GM23338 (cell line): ENCODE measurements at regions not wholly inside any gene's neighbourhood (a gene's known extent, or its start where the extent isn't known, plus 50 kb on each side); places are given as distances from the start of the nearest gene placed in this dataset.

Experiments
- ATAC-seq: fragments of 200-7000 bp; cut with Tn5 transposase; 3 replicates; pipeline ENCODE4 v1.9.1; 2020
- DNase-seq: peaks from one replicate; pipeline ENCODE4 v3.0.0-alpha.2; 2015; ENCODE audit warnings: low spot score
- H2AFZ ChIP-seq: fragments of 200-600 bp; sonication (generic); 2 replicates; pipeline ENCODE4 v1.8.0; 2016; ENCODE audit warnings: antibody characterized with exemption, mild to moderate bottlenecking, moderate library complexity
- H3F3A ChIP-seq: fragments of 200-600 bp; sonication (generic); replicated peaks from 2 replicates; pipeline ENCODE4 v1.8.0; 2017; ENCODE audit warnings: antibody characterized with exemption, mixed run types, low read depth
- H3K27ac ChIP-seq: fragments of 200-600 bp; sonication (generic); 2 replicates; pipeline ENCODE4 v1.6.1; 2016; ENCODE audit warnings: low read depth
- H3K27me3 ChIP-seq: fragments of 200-600 bp; sonication (generic); 2 replicates; pipeline ENCODE4 v1.8.0; 2016; ENCODE audit warnings: mild to moderate bottlenecking, mixed run types, moderate library complexity; ENCODE audit not compliant: insufficient read depth
- H3K36me3 ChIP-seq: fragments of 200-600 bp; sonication (generic); 2 replicates; pipeline ENCODE4 v1.8.0; 2016; ENCODE audit warnings: mild to moderate bottlenecking; ENCODE audit not compliant: insufficient read depth
- H3K4me1 ChIP-seq: fragments of 200-600 bp; sonication (generic); 2 replicates; pipeline ENCODE4 v1.8.0; 2016; ENCODE audit warnings: mild to moderate bottlenecking, moderate library complexity; ENCODE audit not compliant: insufficient read depth
- H3K4me2 ChIP-seq: fragments of 200-600 bp; sonication (generic); 2 replicates; pipeline ENCODE4 v1.7.1; 2017; ENCODE audit warnings: mixed run types
- H3K4me3 ChIP-seq: fragments of 200-600 bp; sonication (generic); 2 replicates; pipeline ENCODE4 v1.6.1; 2016; ENCODE audit warnings: mixed run types
- H3K79me2 ChIP-seq: fragments of 200-600 bp; sonication (generic); replicated peaks from 2 replicates; pipeline ENCODE4 v1.8.0; 2017; ENCODE audit warnings: mild to moderate bottlenecking; ENCODE audit not compliant: insufficient read depth
- H3K9me2 ChIP-seq: fragments of 200-600 bp; sonication (generic); 2 replicates; pipeline ENCODE4 v1.8.0; 2017; ENCODE audit not compliant: insufficient read depth
- H4K20me1 ChIP-seq: fragments of 200-600 bp; sonication (generic); replicated peaks from 2 replicates; pipeline ENCODE4 v1.8.0; 2017; ENCODE audit warnings: mild to moderate bottlenecking; ENCODE audit not compliant: insufficient read depth
- H3K27ac Mint-ChIP-seq: 2 replicates; pipeline ENCODE4 v1.8.0; 2020; ENCODE audit warnings: inconsistent platforms, mild to moderate bottlenecking, moderate library complexity, mixed read lengths
- H3K27me3 Mint-ChIP-seq: 3 replicates; pipeline ENCODE4 v1.8.0; 2022; ENCODE audit warnings: low read depth, mild to moderate bottlenecking, moderate library complexity, mixed read lengths, inconsistent platforms; ENCODE audit not compliant: insufficient read depth, poor library complexity
- H3K36me3 Mint-ChIP-seq: 3 replicates; pipeline ENCODE4 v1.8.0; 2021; ENCODE audit warnings: low read depth, mild to moderate bottlenecking, inconsistent platforms, moderate library complexity, mixed read lengths
- H3K4me1 Mint-ChIP-seq: 3 replicates; pipeline ENCODE4 v1.8.0; 2020; ENCODE audit warnings: mild to moderate bottlenecking, inconsistent platforms, mixed read lengths
- H3K4me3 Mint-ChIP-seq: 3 replicates; pipeline ENCODE4 v1.8.0; 2021; ENCODE audit warnings: moderate library complexity, mild to moderate bottlenecking, inconsistent platforms, mixed read lengths
- H3K9me3 Mint-ChIP-seq: 3 replicates; pipeline ENCODE4 v1.8.0; 2020; ENCODE audit warnings: moderate library complexity, mild to moderate bottlenecking, inconsistent platforms, mixed read lengths
- CREB1 ChIP-seq: fragments of 250-450 bp; sonication (Bioruptor Pico); IDR thresholded peaks from 2 replicates; pipeline ENCODE4 v1.5.0; 2020; ENCODE audit warnings: low read depth, mild to moderate bottlenecking, moderate library complexity
- EZH2 ChIP-seq: fragments of 200-600 bp; sonication (generic); IDR thresholded peaks from one replicate; pipeline ENCODE4 v1.8.0; 2017; ENCODE audit warnings: antibody characterized with exemption, mild to moderate bottlenecking, low read depth; ENCODE audit not compliant: unreplicated experiment
- NANOG ChIP-seq: IDR thresholded peaks from 2 replicates; pipeline ENCODE4 v1.6.1; 2016; ENCODE audit warnings: antibody characterized with exemption, borderline replicate concordance
- REST ChIP-seq: IDR thresholded peaks from one replicate; pipeline ENCODE4 v1.6.1; 2018; ENCODE audit warnings: antibody characterized with exemption; ENCODE audit not compliant: unreplicated experiment
- ZNF114 ChIP-seq: fragments of 250-450 bp; sonication (Bioruptor Pico); IDR thresholded peaks from 2 replicates; pipeline ENCODE4 v1.5.0; 2020; ENCODE audit warnings: mild to moderate bottlenecking, moderate library complexity
- ZNF462 ChIP-seq: fragments of 250-450 bp; sonication (Bioruptor Pico); IDR thresholded peaks from 2 replicates; pipeline ENCODE4 v1.5.0; 2020; ENCODE audit warnings: mild to moderate bottlenecking, moderate library complexity
- TF ChIP-seq, protein P1 (sequence below), 2 experiments: fragments of 200-600 bp in 1 of 2; sonication (generic) in 1 of 2; conservative IDR thresholded peaks; 2 replicates each; pipeline versions ENCODE4 v1.5.1 to v1.6.1; 2016 to 2017; ENCODE audit warnings: antibody characterized with exemption in 2 of 2, low read depth in 2 of 2, mild to moderate bottlenecking in 2 of 2, moderate library complexity in 1 of 2

GRCh38 chr1:192513697-192514096, 61.9 kb upstream of the RGS1 start:
- TF ChIP-seq NANOG (no peak), EZH2 (no peak), CREB1 (CRISPR knock-in tag) (no peak), REST (no peak), ZNF462 (CRISPR knock-in tag) (no peak), ZNF114 (CRISPR knock-in tag) (no peak)
- TF ChIP-seq, protein P1, sequence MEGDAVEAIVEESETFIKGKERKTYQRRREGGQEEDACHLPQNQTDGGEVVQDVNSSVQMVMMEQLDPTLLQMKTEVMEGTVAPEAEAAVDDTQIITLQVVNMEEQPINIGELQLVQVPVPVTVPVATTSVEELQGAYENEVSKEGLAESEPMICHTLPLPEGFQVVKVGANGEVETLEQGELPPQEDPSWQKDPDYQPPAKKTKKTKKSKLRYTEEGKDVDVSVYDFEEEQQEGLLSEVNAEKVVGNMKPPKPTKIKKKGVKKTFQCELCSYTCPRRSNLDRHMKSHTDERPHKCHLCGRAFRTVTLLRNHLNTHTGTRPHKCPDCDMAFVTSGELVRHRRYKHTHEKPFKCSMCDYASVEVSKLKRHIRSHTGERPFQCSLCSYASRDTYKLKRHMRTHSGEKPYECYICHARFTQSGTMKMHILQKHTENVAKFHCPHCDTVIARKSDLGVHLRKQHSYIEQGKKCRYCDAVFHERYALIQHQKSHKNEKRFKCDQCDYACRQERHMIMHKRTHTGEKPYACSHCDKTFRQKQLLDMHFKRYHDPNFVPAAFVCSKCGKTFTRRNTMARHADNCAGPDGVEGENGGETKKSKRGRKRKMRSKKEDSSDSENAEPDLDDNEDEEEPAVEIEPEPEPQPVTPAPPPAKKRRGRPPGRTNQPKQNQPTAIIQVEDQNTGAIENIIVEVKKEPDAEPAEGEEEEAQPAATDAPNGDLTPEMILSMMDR (conservative IDR thresholded peaks at IDR 0.05; ENCODE audit: low read depth in 2 of 2) = no peak
- Histone ChIP-seq H3F3A (no peaks in the 10 kb centered on the region), H3K4me1 (no peaks in the 10 kb centered on the region), H3K27ac (no peak overlapping the region), H3K79me2 (no peaks in the 10 kb centered on the region), H3K4me3 (no peak overlapping the region), H3K9me2 (no peaks in the 10 kb centered on the region), H3K4me2 (no peak overlapping the region), H2AFZ (no peak overlapping the region), H4K20me1 (no peaks in the 10 kb centered on the region), H3K27me3 (no peaks in the 10 kb centered on the region), H3K36me3 (no peaks in the 10 kb centered on the region)
- no peak overlapping the region for H3K4me3 Mint-ChIP-seq
- no peaks in the 10 kb centered on the region for H3K27me3 Mint-ChIP-seq
- DNase-seq = no peak
- no peaks in the 10 kb centered on the region for H3K36me3 Mint-ChIP-seq
- ATAC-seq = no peak
- H3K4me1 Mint-ChIP-seq = peaks cover 11% of the 10 kb centered on the region
- no peak overlapping the region for H3K27ac Mint-ChIP-seq
- no peaks in the 10 kb centered on the region for H3K9me3 Mint-ChIP-seq
